Fibroblast of the aortic adventitia (primary cell): ENCODE measurements at regions not wholly inside any gene's neighbourhood (a gene's known extent, or its start where the extent isn't known, plus 50 kb on each side); places are given as distances from the start of the nearest gene placed in this dataset.
"Not testable (repeated sequence)": the region's sequence is repeated elsewhere in the genome, so short reads cannot be mapped to it uniquely, and the experiment has no call there.

ENCODE experiments used
- DNase-seq: peaks from one replicate; pipeline ENCODE4 v3.0.0-alpha.2; 2010; ENCODE audit warnings: low read depth
- H3K4me3 ChIP-seq: 2 replicates; pipeline ENCODE4 v1.5.1; 2011; ENCODE audit warnings: low read depth, mild to moderate bottlenecking, control low read depth, low read length, moderate library complexity
- TF ChIP-seq, protein P1 (sequence below): IDR thresholded peaks from 2 replicates; pipeline ENCODE4 v1.5.1; 2011; ENCODE audit warnings: mild to moderate bottlenecking, low read length, control low read depth, inconsistent platforms; ENCODE audit not compliant: insufficient read depth

DNA sequence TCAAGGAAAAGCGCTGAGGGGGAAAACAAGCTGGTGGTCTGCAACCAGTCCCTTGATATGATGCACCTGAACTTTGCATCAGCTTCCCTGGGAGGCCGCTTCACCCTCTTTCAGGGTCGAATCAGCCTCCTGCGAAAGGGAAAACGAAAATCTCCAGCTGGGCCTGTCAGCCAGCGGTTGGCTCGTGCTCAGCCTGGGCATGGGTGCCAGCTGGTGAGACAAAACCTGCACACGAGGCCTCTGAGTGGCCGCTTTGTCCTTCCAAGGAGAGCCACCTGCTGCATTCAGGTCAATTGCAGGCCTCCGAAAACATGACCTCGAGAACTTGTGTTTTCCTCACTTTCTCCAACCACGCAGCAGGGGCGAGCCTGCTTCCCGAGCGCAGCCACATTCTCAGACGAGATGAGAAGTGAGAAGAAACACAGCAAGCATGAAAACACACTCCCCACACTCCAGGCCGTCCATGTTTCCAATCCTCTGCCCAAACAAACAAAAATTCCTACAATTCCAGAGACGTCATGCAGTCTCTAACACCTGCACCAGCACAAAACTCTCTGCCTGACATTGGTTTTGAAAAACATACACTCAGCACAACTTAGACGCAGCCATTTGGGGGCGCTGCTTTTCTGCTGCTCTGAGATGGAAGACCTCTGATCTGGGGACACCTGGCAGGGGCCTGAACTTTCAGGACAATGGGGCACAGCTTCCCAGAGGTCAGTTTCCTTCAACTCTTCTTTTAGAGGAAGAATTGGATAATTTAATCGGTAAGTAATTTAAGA lies 77.1 kb downstream of the DHCR7 start:
- no peak overlapping the region for H3K4me3 ChIP-seq
- TF ChIP-seq, protein P1, sequence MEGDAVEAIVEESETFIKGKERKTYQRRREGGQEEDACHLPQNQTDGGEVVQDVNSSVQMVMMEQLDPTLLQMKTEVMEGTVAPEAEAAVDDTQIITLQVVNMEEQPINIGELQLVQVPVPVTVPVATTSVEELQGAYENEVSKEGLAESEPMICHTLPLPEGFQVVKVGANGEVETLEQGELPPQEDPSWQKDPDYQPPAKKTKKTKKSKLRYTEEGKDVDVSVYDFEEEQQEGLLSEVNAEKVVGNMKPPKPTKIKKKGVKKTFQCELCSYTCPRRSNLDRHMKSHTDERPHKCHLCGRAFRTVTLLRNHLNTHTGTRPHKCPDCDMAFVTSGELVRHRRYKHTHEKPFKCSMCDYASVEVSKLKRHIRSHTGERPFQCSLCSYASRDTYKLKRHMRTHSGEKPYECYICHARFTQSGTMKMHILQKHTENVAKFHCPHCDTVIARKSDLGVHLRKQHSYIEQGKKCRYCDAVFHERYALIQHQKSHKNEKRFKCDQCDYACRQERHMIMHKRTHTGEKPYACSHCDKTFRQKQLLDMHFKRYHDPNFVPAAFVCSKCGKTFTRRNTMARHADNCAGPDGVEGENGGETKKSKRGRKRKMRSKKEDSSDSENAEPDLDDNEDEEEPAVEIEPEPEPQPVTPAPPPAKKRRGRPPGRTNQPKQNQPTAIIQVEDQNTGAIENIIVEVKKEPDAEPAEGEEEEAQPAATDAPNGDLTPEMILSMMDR: no peak
- DNase-seq: no peak

DNA sequence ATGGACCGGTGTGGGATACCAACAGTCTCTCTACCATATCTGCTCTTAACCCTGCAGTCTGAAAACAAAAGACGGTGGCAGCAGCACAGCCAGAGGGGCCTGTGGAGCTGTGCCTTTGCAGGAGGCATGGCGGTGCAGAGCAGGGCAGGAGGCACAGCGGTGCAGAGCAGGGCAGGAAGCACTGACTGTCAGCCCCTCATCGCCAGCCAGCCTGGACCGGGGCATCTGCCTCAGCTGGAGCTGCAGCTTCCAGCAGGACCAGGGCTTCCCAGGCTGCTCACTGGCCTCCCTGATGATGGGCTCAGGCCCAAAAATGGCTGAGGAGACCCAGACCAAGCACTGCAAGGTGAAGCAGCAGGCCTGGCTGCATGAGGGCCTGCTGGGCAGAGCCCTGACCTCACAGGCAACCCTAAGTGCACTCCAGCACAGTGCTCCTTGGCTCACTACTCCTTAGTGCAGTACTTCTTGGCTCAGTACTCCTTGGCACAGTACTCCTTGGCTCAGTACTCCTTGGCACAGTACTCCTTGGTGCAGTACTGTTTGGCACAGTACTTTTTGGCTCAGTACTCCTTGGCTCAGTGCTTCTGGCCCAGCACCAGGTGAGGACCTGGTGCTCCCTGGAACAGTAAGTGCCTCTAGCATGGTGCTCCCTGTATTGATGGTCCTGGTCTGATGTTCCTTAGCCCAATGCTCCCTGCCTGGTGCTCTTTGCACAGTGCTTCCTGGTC lies 78.0 kb downstream of the DHCR7 start:
- TF ChIP-seq, protein P1: no peak
- H3K4me3 ChIP-seq: no peak overlapping the region
- no peak for DNase-seq

DNA sequence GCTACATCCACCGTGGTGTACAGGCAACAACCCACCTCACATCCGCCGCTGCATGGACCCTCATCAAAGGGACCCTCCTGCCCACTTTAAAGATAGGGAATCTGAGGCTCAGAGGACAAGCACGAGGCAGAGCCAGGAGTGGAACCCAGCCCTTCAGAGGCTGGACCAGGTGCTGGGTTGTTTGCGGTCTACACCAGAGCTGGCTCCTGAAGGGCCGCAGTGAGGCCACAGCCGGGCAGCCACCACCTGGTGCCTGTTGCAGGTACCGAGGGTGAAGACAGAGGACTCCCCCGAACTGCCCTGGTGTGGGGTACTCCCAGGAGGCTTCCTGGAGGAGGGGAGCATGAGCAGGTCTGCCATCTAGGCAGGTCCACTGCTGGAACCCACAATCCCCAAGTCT lies 78.8 kb downstream of the DHCR7 start:
- no peak overlapping the region for H3K4me3 ChIP-seq
- TF ChIP-seq, protein P1: no peak
- no peak for DNase-seq

DNA sequence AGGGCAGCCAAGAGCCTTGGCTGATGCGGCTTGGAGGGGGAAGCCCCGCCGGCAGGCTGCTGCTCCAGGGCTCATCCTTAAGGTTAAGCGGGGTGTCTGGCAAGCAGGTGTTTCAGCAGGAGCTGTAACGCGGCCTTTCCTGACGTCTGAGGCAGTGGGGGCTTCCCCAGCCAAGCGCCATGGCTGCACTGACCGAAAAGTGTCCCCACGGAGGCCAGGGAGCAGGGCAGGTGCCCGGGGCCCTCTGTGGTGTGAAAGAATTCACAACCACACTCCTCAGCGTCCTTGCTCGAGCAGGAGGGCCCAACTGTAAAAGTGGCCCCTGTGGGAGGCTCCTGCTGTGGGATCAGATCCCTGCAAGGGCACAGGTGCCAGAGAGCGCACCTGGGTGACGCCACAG lies 79.2 kb downstream of the DHCR7 start:
- DNase-seq: no peak
- H3K4me3 ChIP-seq: no peak overlapping the region
- TF ChIP-seq, protein P1: no peak

DNA sequence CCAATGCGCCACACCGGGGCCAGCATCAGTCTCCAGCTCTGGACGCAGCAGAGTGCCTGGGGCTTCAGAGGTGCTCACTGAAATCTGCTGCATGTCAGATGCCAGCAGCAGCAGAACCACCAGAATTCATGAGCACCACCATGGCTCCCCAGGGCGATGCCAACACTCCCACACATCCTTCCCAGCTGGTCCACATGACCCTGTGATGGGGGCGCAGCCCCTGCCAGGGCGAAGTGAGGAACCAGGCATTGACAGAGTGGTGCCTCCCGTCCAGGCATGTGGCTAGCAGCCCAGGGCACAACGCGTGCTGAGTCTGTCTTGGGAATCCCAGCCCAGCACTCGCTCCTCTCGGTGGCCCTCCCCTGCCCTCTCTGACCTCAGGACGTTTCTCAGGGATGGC lies 80.4 kb downstream of the DHCR7 start:
- DNase-seq: no peak
- H3K4me3 ChIP-seq: no peak overlapping the region
- TF ChIP-seq, protein P1: no peak

DNA sequence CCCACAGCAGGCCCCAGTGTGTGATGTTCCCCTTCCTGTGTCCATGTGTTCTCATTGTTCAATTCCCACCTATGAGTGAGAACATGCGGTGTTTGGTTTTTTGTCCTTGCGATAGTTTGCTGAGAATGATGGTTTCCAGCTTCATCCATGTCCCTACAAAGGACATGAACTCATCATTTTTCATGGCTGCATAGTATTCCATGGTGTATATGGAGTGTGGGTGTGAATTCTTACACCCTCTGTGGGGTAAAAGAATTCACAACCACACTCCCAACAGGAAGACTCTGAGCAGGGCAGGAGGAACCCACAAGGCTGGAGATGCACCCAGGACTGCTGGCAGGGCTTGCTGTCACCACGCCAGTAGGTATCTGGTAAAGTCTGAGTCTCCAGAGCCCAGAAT lies 80.9 kb downstream of the DHCR7 start:
- H3K4me3 ChIP-seq, DNase-seq: not testable (repeated sequence)

DNA sequence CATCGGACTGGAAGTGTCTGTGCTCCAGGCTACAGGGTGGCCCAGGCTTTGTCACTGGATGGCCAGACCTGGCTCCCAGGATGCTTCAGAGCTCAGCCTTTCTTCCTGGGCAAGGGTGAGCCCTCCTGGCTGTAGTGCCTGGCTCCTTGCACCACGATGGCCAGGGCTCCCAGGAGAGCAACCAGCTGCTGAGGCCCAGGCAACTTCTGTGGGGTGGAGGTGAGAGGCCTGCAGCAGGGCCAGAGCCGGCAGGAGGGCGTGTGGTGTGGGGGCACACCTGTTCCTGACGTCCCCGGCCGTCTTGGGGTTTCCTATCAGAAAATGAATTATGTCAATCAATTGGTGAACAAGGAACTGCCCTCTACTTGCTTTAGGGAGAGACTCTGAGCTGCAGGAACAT lies 82.1 kb downstream of the DHCR7 start:
- DNase-seq: no peak
- TF ChIP-seq, protein P1: no peak
- no peak overlapping the region for H3K4me3 ChIP-seq
